GM12878 (cell line): ENCODE measurements at regions not wholly inside any gene's neighbourhood (a gene's known extent, or its start where the extent isn't known, plus 50 kb on each side); places are given as distances from the start of the nearest gene placed in this dataset.

Source experiments
- ATAC-seq: fragments of 200-7000 bp; cut with Tn5 transposase; 3 replicates; pipeline ENCODE4 v1.9.1; 2020; ENCODE audit warnings: mild to moderate bottlenecking, moderate library complexity
- BruUV-seq: library from RNA; stranded (reverse); fragments of 400-500 nt; replicated peaks from 2 replicates; lab custom pipeline; 2021; lab: Mats Ljungman, UMichigan
- CTCF ChIA-PET: fragments of 300-600 bp; sonication (Branson Sonifier 250); formaldehyde crosslinking; extraction: SDS; loops from one replicate; lab custom pipeline; 2021; ENCODE audit warnings: inconsistent platforms; lab: Yijun Ruan, JAX
- POLR2A ChIA-PET: fragments of 350-600 bp; formaldehyde crosslinking; extraction: SDS; loops from one replicate; lab custom pipeline; 2021; ENCODE audit warnings: inconsistent platforms; lab: Charles Lee
- RAD21 ChIA-PET: fragments of 300-600 bp; sonication (Branson Sonifier 250); formaldehyde crosslinking; loops from one replicate; lab custom pipeline; 2023; ENCODE audit warnings: antibody characterized with exemption; ENCODE audit not compliant: unreplicated experiment; lab: Charles Lee
- SMC1A ChIA-PET: fragments of 300-600 bp; sonication (Branson Sonifier 250); formaldehyde crosslinking; loops from one replicate; lab custom pipeline; 2023; ENCODE audit not compliant: unreplicated experiment, uncharacterized antibody; lab: Charles Lee
- DNase-seq: peaks from one replicate; pipeline ENCODE4 v3.0.0-alpha.2; 2011; ENCODE audit warnings: low read depth, low spot score
- FAIRE-seq: peaks from 3 replicates; lab custom pipeline; 2011; peaks lifted over from hg19 to GRCh38; lab: Jason Lieb, UNC
- H2AFZ ChIP-seq: 2 replicates; pipeline ENCODE4 v1.6.0; 2011; ENCODE audit warnings: low read depth, low read length, control low read depth; ENCODE audit not compliant: control insufficient read depth
- H3K27ac ChIP-seq: 2 replicates; pipeline ENCODE4 v1.5.1; 2011; ENCODE audit warnings: control low read depth; ENCODE audit not compliant: control insufficient read depth, insufficient read depth
- H3K27me3 ChIP-seq, 2 experiments: replicated peaks in 1 of 2; 2 replicates each; pipeline versions ENCODE4 v1.6.0 to v1.6.1; 2011; ENCODE audit warnings: low read length in 1 of 2; ENCODE audit not compliant: control insufficient read depth in 2 of 2, insufficient read depth in 2 of 2
- H3K36me3 ChIP-seq, 2 experiments: 2 replicates each; pipeline ENCODE4 v1.5.1; 2011; ENCODE audit warnings: low read length in 1 of 2; ENCODE audit not compliant: control insufficient read depth in 2 of 2, insufficient read depth in 2 of 2
- H3K4me1 ChIP-seq: 2 replicates; pipeline ENCODE4 v1.6.1; 2011; ENCODE audit warnings: mild to moderate bottlenecking, low read length, moderate library complexity, mixed read lengths; ENCODE audit not compliant: control insufficient read depth, insufficient read depth
- H3K4me2 ChIP-seq: 2 replicates; pipeline ENCODE4 v1.6.0; 2011; ENCODE audit warnings: control low read depth; ENCODE audit not compliant: control insufficient read depth, insufficient read depth
- H3K4me3 ChIP-seq: fragments of 200-600 bp; sonication (generic); 2 replicates; pipeline ENCODE4 v1.5.1; 2016
- H3K79me2 ChIP-seq: 2 replicates; pipeline ENCODE4 v1.6.0; 2011; ENCODE audit warnings: low read length; ENCODE audit not compliant: control insufficient read depth, insufficient read depth
- H3K9ac ChIP-seq: 2 replicates; pipeline ENCODE4 v1.8.0; 2011; ENCODE audit warnings: low read length, control low read depth, mixed read lengths; ENCODE audit not compliant: control insufficient read depth, insufficient read depth
- H3K9me3 ChIP-seq: replicated peaks from 3 replicates; pipeline ENCODE4 v1.5.1; 2011; ENCODE audit warnings: mild to moderate bottlenecking, low read length; ENCODE audit not compliant: control insufficient read depth, insufficient read depth
- H4K20me1 ChIP-seq: 2 replicates; pipeline ENCODE4 v1.6.0; 2011; ENCODE audit not compliant: control insufficient read depth, insufficient read depth
- E4F1 ChIP-seq: fragments of 450-650 bp; IDR thresholded peaks from 2 replicates; pipeline ENCODE4 v1.6.1; 2018; ENCODE audit warnings: borderline replicate concordance, mild to moderate bottlenecking; ENCODE audit not compliant: partially characterized antibody
- EP300 ChIP-seq, 2 experiments: fragments of 150-350 bp in 1 of 2; IDR thresholded peaks; 2 replicates each; pipeline ENCODE4 v1.6.1; 2011 to 2012; ENCODE audit warnings: low read depth in 2 of 2, low read length in 2 of 2, borderline replicate concordance in 1 of 2, improper control_type of control experiment in 1 of 2, inconsistent platforms in 1 of 2; ENCODE audit not compliant: control insufficient read depth in 1 of 2
- ETV6 ChIP-seq, 2 experiments: fragments of 450-650 bp in 1 of 2; IDR thresholded peaks in 1 of 2; conservative IDR thresholded peaks in 1 of 2; 2 replicates each; pipeline ENCODE4 v1.6.1; 2014; ENCODE audit warnings: antibody characterized with exemption in 1 of 2, borderline replicate concordance in 1 of 2, low read depth in 1 of 2, mild to moderate bottlenecking in 1 of 2, moderate library complexity in 1 of 2
- FOS ChIP-seq: IDR thresholded peaks from 3 replicates; pipeline ENCODE4 v1.6.1; 2011; ENCODE audit warnings: borderline replicate concordance; ENCODE audit not compliant: insufficient read length; ENCODE audit errors: extremely low read depth
- GATAD2B ChIP-seq: fragments of 450-650 bp; conservative IDR thresholded peaks from 2 replicates; pipeline ENCODE4 v1.6.1; 2017; ENCODE audit warnings: low read depth, mild to moderate bottlenecking, moderate library complexity
- JUNB ChIP-seq: IDR thresholded peaks from 2 replicates; pipeline ENCODE4 v1.6.1; 2016; ENCODE audit warnings: antibody characterized with exemption, mild to moderate bottlenecking
- RCOR1 ChIP-seq: conservative IDR thresholded peaks from 2 replicates; pipeline ENCODE4 v1.6.1; 2012; ENCODE audit warnings: low read depth, low read length, improper control_type of control experiment
- SMAD5 ChIP-seq: IDR thresholded peaks from 2 replicates; pipeline ENCODE4 v1.6.1; 2016; ENCODE audit warnings: antibody characterized with exemption, low read depth
- SREBF2 ChIP-seq: IDR thresholded peaks from 2 replicates; pipeline ENCODE4 v1.6.1; 2012; ENCODE audit warnings: mild to moderate bottlenecking, low read length
- ZNF217 ChIP-seq: fragments of 450-650 bp; IDR thresholded peaks from 2 replicates; pipeline ENCODE4 v1.6.1; 2017; ENCODE audit warnings: antibody characterized with exemption, mild to moderate bottlenecking
- WGBS: methylation state at CpG from one replicate; pipeline ENCODE4 v1.1.6; 2016; ENCODE audit warnings: low lambda C conversion rate; ENCODE audit not compliant: insufficient replicate concordance, insufficient coverage; ENCODE audit errors: missing lambda C conversion rate; 5-methylcytosine and 5-hydroxymethylcytosine counted together
- in situ Hi-C: fragments of 300-500 bp; cut with MboI; formaldehyde crosslinking; loops from 9 replicates; pipeline ENCODE4 v1.14.3; 2018; ENCODE audit warnings: mixed read lengths
- intact Hi-C: fragments of 100-400 bp; cut with micrococcal nuclease; formaldehyde crosslinking; loops from one replicate; pipeline ENCODE4 v1.14.2; 2022; ENCODE audit not compliant: unreplicated experiment
- TF ChIP-seq, protein P1 (sequence below): IDR thresholded peaks from 2 replicates; pipeline ENCODE4 v1.6.1; 2011; ENCODE audit warnings: borderline replicate concordance, low read depth, mild to moderate bottlenecking, moderate library complexity, mixed read lengths, low read length; ENCODE audit not compliant: insufficient read depth; ENCODE audit errors: extremely low read length
- TF ChIP-seq, protein P2 (sequence below): IDR thresholded peaks from 2 replicates; pipeline ENCODE4 v1.6.1; 2012; ENCODE audit warnings: low read length, inconsistent platforms
- TF ChIP-seq, protein P3 (sequence below), 3 experiments: IDR thresholded peaks in 2 of 3; conservative IDR thresholded peaks in 1 of 3; 2 replicates each; pipeline ENCODE4 v1.5.1; 2011; ENCODE audit warnings: low read depth in 3 of 3, low read length in 3 of 3, mild to moderate bottlenecking in 3 of 3, control low read depth in 2 of 3, moderate library complexity in 2 of 3, inconsistent platforms in 1 of 3, mixed read lengths in 1 of 3; ENCODE audit not compliant: control insufficient read depth in 2 of 3, insufficient read depth in 1 of 3; ENCODE audit errors: extremely low read depth in 1 of 3
- TF ChIP-seq, protein P4 (sequence below): IDR thresholded peaks from 2 replicates; pipeline ENCODE4 v1.6.1; 2011; ENCODE audit warnings: low read depth, low read length, improper control_type of control experiment, borderline replicate concordance

GRCh38 chr1:235019961-235020360 is 108.7 kb downstream of the TOMM20 start:
- H4K20me1 ChIP-seq = no peaks in the 10 kb centered on the region
- BruUV-seq = no TSS peak
- H3K36me3 ChIP-seq = no peaks in the 10 kb centered on the region
- no peak overlapping the region for H3K4me3 ChIP-seq
- RAD21 ChIA-PET = interaction anchor here (1.1 to 6.6 kb wide), 4 partner anchors 29 to 63 kb away, joined by 3 to 49 read pairs (median 24); no protein-coding TSS in a partner anchor
- in situ Hi-C loops = loop anchor here (5.0 kb wide), 1 partner anchor 52 kb away; no protein-coding TSS in a partner anchor
- POLR2A ChIA-PET = interaction anchor here (0.6 to 1.5 kb wide), 5 partner anchors 21 to 54 kb away, joined by 3 read pairs; no protein-coding TSS in a partner anchor
- no peak for TF ChIP-seq RCOR1
- TF ChIP-seq, protein P1, sequence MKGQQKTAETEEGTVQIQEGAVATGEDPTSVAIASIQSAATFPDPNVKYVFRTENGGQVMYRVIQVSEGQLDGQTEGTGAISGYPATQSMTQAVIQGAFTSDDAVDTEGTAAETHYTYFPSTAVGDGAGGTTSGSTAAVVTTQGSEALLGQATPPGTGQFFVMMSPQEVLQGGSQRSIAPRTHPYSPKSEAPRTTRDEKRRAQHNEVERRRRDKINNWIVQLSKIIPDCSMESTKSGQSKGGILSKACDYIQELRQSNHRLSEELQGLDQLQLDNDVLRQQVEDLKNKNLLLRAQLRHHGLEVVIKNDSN = no peak
- no peak for TF ChIP-seq E4F1
- TF ChIP-seq FOS = no peak
- TF ChIP-seq, protein P2, sequence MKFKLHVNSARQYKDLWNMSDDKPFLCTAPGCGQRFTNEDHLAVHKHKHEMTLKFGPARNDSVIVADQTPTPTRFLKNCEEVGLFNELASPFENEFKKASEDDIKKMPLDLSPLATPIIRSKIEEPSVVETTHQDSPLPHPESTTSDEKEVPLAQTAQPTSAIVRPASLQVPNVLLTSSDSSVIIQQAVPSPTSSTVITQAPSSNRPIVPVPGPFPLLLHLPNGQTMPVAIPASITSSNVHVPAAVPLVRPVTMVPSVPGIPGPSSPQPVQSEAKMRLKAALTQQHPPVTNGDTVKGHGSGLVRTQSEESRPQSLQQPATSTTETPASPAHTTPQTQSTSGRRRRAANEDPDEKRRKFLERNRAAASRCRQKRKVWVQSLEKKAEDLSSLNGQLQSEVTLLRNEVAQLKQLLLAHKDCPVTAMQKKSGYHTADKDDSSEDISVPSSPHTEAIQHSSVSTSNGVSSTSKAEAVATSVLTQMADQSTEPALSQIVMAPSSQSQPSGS = no peak
- TF ChIP-seq, protein P3, sequence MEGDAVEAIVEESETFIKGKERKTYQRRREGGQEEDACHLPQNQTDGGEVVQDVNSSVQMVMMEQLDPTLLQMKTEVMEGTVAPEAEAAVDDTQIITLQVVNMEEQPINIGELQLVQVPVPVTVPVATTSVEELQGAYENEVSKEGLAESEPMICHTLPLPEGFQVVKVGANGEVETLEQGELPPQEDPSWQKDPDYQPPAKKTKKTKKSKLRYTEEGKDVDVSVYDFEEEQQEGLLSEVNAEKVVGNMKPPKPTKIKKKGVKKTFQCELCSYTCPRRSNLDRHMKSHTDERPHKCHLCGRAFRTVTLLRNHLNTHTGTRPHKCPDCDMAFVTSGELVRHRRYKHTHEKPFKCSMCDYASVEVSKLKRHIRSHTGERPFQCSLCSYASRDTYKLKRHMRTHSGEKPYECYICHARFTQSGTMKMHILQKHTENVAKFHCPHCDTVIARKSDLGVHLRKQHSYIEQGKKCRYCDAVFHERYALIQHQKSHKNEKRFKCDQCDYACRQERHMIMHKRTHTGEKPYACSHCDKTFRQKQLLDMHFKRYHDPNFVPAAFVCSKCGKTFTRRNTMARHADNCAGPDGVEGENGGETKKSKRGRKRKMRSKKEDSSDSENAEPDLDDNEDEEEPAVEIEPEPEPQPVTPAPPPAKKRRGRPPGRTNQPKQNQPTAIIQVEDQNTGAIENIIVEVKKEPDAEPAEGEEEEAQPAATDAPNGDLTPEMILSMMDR (IDR thresholded peaks at IDR 0.05 in 2 of 3, conservative IDR thresholded peaks at IDR 0.05 in 1 of 3; ENCODE audit: control insufficient read depth in 2 of 3, extremely low read depth in 1 of 3, insufficient read depth in 1 of 3, low read depth in 3 of 3, low read length in 3 of 3) = no peak
- TF ChIP-seq EP300 (IDR thresholded peaks at IDR 0.05; ENCODE audit: borderline replicate concordance in 1 of 2, control insufficient read depth in 1 of 2, low read depth in 2 of 2, low read length in 2 of 2) = no peak
- TF ChIP-seq SREBF2 = no peak
- no peak for TF ChIP-seq SMAD5
- TF ChIP-seq JUNB = no peak
- no peak for TF ChIP-seq GATAD2B
- TF ChIP-seq, protein P4, sequence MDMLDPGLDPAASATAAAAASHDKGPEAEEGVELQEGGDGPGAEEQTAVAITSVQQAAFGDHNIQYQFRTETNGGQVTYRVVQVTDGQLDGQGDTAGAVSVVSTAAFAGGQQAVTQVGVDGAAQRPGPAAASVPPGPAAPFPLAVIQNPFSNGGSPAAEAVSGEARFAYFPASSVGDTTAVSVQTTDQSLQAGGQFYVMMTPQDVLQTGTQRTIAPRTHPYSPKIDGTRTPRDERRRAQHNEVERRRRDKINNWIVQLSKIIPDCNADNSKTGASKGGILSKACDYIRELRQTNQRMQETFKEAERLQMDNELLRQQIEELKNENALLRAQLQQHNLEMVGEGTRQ = no peak
- TF ChIP-seq ETV6 (conservative IDR thresholded peaks at IDR 0.05 in 1 of 2, IDR thresholded peaks at IDR 0.05 in 1 of 2; ENCODE audit: borderline replicate concordance in 1 of 2, low read depth in 1 of 2) = no peak
- TF ChIP-seq ZNF217 = no peak
- CTCF ChIA-PET = interaction anchor here (0.8 to 2.3 kb wide), 5 partner anchors 10 to 416 kb away, joined by 3 to 12 read pairs (median 3); no protein-coding TSS in a partner anchor
- H3K27ac ChIP-seq = no peak overlapping the region
- peaks cover 4% of the 10 kb centered on the region; the same call in 2 of the 3 replicates for H3K9me3 ChIP-seq
- H3K79me2 ChIP-seq = no peaks in the 10 kb centered on the region
- no peak overlapping the region for H2AFZ ChIP-seq
- DNase-seq (no peak), ATAC-seq (no peak), FAIRE-seq (no peak)
- SMC1A ChIA-PET = interaction anchor here (0.7 to 11.0 kb wide), 13 partner anchors 15 to 251 kb away, joined by 3 to 125 read pairs (median 9); no protein-coding TSS in a partner anchor
- H3K4me1 ChIP-seq = peaks cover 63% of the 10 kb centered on the region
- no peak overlapping the region for H3K9ac ChIP-seq
- 59% methylated on average over 4 of the region's 4 CpGs for WGBS
- H3K27me3 ChIP-seq = no peaks in the 10 kb centered on the region
- intact Hi-C loops = no loop called here
- H3K4me2 ChIP-seq = no peak overlapping the region
